Cardiac fibroblast (primary cell): ENCODE measurements at regions not wholly inside any gene's neighbourhood (a gene's known extent, or its start where the extent isn't known, plus 50 kb on each side); places are given as distances from the start of the nearest gene placed in this dataset.

Source experiments
- DNase-seq, 2 donors: peaks; one replicate each; pipeline versions ENCODE4 v3.0.0 to v3.0.0-alpha.2; 2010; ENCODE audit warnings: low read depth in 2 of 2
- H3K4me3 ChIP-seq, 2 donors: replicated peaks in 1 of 2; 1 replicate in 1 of 2; 2 replicates in 1 of 2; pipeline ENCODE4 v1.5.1; 2011; ENCODE audit warnings: low read depth in 2 of 2, low read length in 2 of 2, mild to moderate bottlenecking in 2 of 2, moderate library complexity in 1 of 2
- TF ChIP-seq, protein P1 (sequence below): IDR thresholded peaks from one replicate; pipeline ENCODE4 v1.5.1; 2011; ENCODE audit warnings: low read depth, mild to moderate bottlenecking, low read length, inconsistent platforms

DNA sequence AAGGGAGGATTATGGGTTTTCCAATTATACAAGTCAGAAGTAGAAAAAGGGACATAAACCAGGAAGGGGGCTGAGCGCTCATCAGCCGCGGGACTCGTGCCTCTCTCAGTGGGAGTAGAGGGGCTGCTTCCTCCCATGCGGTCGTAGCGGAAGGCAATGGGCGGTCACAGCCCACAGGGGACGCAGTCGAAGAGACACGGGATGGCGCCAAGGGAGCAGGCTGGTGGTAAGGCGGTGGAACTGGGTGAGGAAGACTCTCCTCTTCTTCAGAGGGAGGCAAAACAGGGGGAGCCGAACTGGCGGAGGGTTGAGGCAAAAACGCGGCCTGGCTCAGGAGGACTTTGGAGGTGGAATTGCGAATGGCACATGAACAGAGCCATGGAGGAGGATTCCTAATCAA is 677.7 kb downstream of the TMEM121 start:
- H3K4me3 ChIP-seq, result no peak overlapping the region
- no peak for DNase-seq
- TF ChIP-seq, protein P1, sequence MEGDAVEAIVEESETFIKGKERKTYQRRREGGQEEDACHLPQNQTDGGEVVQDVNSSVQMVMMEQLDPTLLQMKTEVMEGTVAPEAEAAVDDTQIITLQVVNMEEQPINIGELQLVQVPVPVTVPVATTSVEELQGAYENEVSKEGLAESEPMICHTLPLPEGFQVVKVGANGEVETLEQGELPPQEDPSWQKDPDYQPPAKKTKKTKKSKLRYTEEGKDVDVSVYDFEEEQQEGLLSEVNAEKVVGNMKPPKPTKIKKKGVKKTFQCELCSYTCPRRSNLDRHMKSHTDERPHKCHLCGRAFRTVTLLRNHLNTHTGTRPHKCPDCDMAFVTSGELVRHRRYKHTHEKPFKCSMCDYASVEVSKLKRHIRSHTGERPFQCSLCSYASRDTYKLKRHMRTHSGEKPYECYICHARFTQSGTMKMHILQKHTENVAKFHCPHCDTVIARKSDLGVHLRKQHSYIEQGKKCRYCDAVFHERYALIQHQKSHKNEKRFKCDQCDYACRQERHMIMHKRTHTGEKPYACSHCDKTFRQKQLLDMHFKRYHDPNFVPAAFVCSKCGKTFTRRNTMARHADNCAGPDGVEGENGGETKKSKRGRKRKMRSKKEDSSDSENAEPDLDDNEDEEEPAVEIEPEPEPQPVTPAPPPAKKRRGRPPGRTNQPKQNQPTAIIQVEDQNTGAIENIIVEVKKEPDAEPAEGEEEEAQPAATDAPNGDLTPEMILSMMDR, result no peak

DNA sequence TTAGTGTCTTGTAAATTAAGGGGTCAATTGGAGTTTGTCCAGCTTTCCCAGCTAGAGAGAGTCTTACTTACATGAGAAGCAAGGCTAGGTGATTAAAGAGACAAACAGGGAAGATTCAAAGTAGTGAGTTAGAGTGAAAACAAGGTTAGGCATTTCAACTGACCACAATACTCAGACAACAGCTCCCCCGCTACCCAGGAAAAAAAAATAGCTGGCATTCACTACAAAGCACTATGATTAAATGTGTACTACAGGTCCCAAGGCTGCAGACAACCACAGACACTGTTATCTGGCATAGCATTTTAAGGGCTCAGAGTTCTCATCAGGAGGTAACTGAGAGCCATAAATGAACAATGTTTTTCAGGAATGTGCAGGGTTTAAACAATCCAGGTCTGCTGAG is 680.9 kb downstream of the TMEM121 start:
- H3K4me3 ChIP-seq, result no peak overlapping the region
- no peak for DNase-seq
- TF ChIP-seq, protein P1, result no peak

DNA sequence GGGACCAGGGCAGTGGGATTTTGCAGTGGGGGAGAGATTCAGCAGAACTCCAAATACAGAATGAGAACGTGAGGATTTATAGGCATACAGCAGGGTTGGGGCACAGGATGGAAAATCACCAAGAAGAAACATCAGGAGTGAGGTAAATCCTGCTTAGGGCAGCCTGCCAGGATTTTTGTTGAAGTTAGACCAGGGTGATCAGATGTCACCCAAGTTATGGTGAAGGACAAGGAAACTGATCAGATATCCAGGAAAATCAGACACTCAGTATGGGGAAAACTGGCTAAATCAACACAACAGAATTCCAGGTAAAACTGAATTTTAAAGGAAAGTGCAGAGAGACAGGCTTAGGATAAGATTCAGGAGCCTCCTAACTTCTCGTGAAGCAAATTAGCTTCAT is 682.4 kb downstream of the TMEM121 start:
- no peak overlapping the region for H3K4me3 ChIP-seq
- TF ChIP-seq, protein P1, result no peak
- no peak for DNase-seq

DNA sequence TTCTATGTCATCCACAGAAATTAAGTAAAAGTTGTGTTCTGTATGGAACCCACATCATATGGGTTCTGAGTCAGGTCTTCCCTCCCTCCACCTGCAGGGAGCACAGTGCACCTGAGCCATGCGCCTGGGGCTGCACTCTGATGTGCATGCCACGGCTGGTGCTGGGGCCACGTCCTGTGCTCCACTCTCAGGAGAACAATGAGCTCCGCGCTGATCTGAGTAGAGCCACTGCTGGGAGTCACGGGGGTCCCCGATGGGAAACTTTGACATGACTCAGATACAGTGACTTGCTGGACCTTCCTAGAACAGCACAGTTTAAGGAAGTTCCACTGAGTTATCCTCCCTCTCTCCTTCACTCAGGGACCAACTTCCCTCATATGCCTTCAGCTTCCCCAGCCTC is 683.4 kb downstream of the TMEM121 start:
- H3K4me3 ChIP-seq, result no peak overlapping the region
- TF ChIP-seq, protein P1, result no peak
- DNase-seq, result no peak

DNA sequence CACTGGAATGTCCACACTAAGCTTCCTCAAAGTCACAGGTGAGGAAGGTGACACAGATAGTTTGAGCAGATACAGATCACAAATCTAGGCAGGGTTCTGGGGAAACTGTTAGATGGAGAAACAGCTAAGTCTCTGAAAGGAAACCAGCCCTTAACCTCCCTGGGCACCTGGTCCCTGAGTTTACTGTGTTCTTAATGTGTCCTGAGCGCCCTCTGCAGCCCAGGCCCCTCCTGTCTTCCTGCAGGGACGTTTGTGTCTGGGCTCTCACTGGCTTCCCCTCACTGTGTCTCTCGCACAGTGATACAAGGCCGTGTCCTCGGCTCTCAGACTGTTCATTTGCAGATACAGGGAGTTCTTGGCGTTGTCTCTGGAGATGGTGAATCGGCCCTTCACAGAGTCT is 684.3 kb downstream of the TMEM121 start:
- no peak for DNase-seq
- TF ChIP-seq, protein P1, result no peak
- H3K4me3 ChIP-seq, result no peak overlapping the region

DNA sequence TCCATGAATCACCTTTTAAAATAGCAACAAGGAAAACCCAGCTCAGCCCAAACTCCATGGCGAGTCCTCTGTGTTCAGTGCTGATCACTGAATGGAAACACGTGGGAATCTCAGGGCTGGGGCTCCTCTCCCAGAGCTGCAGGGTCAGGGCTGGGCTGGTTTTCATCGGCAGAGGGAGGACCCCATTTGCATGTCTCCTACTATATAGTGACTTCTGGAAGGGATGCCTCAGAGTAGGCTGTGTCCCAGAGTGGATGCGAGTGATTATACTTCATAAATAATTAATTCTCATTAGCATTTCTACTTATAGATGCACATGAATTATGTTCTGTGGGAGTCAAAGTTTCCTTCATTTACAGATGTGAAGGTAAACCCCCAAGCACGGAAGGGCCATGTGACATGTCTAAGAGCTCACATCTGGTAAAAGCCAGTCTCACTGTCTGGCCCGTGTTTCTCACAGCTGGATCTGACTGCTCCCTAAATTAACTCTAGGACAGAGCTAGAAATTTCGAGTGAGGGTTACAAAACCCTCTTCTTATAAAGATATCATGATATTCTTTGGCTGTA is 685.0 kb downstream of the TMEM121 start:
- H3K4me3 ChIP-seq, result no peak overlapping the region
- TF ChIP-seq, protein P1, result no peak
- no peak for DNase-seq

DNA sequence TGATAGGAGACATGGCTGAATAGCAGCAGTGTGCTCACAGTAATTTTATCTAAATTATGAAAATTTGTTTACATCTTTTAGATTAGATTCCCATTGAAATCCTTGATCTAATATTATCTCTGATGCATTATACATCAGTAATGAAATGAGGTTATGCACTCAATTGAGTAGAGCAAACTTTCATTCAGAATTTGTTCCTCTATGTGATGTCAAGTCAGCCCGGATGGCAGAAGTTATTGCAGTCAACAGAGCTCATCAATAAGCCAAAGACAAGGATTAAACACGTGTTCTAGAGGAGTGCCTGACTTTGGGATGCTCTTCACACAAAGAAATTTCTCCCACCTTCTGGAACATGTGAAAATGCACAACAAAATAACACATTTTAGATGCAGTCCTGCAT is 688.8 kb downstream of the TMEM121 start:
- TF ChIP-seq, protein P1, result no peak
- no peak for DNase-seq

More for the DNA sequence above, 688.8 kb downstream of the TMEM121 start:
- H3K4me3 ChIP-seq, result no peak overlapping the region
